SK-N-DZ (cell line): ENCODE measurements at regions not wholly inside any gene's neighbourhood (a gene's known extent, or its start where the extent isn't known, plus 50 kb on each side); places are given as distances from the start of the nearest gene placed in this dataset.

Experiments
- DNase-seq: peaks from one replicate; pipeline ENCODE4 v3.0.0-alpha.2; 2015; ENCODE audit warnings: low spot score

DNA sequence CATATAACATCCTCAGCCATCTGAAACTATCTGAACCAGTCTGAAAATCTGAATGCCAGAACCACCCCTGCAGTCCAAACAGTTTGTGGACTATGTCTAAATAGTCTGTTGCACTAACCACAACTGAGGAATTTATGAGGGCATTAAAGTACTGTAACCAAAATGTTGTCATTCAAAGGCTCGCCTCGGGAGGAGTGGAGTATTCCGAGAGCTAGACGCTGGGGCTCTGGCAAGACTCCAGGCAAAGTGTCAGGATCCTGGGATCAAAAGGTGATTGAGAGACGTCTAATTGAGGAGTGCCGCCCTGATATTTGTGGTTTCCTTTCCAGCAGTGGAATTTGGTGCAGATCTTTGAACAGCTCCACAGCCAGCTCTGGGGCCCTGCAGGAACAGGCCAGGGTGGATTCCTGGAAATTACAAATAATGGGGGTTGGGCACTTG, 142.9 kb upstream of the MYOCD start:
- no peak for DNase-seq

DNA sequence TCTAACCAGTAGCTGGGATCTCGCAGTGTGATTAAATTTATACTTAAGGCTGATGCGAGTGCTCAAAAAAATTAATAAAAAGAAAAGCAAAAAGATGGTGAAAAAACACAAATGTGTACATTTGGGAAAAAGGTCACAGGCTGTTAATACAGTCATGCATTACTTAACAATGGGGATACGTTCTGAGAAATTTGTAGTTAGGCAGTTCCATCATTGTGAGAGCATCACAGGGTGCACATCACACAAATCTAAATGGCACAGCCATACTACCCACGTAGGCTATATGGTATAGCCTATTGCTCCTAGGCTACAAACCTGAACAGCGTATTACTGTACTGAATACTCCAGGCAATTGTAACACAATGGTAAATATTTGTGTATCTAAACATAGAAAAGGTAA, 142.4 kb upstream of the MYOCD start:
- DNase-seq = no peak

DNA sequence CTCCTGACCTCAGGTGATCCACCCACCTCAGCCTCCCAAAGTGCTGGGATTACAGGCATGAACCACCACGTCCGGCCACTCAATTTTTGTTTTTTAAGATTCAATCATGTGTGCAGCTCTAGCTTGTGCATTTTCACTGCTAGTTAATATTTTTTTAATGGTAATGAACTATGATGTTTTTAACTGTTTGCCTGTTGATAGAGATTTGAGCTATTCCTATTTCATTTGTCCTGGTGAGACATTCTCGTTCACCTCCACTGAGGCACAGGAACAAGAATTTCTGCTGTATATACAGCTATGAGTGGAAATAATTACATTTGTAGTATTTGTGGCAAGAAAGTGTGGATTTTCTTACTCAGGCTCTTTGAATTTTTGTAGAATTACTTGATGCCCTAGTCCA, 137.7 kb upstream of the MYOCD start:
- no peak for DNase-seq

DNA sequence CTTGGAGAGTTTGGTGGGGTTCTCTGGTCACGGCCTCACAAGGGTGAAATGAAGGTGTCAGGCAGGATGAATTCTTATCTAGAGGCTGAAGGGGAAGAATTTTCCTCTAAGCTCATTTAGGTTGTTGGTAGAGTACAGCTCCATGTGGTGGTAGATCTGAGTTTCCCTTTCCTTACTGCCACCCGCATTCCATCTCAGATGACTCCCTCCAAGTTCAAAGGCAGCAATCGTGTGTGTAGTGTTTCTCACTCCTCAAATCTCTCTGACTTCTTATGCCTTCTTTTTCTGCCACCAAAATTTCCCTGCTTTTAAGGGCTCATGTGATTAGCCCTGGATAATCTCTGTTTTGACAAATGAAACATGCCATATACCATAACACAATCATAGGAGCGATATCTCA, 135.5 kb upstream of the MYOCD start:
- no peak for DNase-seq

GRCh38 chr17:12536021-12536420, 129.7 kb upstream of the MYOCD start:
- no peak for DNase-seq

DNA sequence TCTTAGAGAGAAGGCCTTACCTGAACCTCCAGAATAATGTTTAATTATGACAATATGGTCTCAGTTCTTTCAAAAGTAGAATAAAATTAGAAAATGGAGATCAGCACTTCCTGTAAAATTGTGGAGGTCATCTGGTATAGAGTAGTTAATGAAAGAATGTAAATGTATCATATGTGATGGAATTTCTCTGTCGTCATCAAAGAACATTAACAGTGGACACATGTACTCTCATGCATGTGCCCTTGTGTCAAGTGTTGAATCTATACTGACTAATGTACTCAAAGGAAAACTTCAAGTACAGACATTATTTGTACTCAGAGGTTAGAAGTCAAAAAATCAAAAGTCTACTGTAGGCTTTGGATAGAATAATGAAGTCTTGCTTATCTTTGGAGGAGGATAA, 129.2 kb upstream of the MYOCD start:
- DNase-seq = no peak

DNA sequence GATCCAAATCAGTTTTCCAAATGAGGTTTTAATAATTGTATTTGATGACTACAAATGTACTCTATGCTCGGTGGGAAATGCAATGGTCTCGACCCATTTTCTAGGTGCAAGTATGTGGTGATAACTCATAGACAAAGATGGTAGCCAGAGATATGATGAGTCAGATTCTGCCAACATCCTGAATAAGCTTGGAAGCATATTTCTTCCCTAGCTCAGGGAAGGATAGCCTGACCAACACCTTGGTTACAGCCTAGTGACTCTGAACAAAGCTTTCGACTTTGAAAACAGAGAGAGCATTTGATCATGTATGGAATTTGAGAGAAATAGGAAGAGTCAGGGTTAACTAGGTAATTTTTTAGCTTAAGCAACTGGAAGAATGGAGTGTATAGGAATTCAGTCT, 128.3 kb upstream of the MYOCD start:
- no peak for DNase-seq

- no peak for DNase-seq
These were observed 127.7 kb upstream of the MYOCD start for GRCh38 chr17:12538003-12538402.

DNA sequence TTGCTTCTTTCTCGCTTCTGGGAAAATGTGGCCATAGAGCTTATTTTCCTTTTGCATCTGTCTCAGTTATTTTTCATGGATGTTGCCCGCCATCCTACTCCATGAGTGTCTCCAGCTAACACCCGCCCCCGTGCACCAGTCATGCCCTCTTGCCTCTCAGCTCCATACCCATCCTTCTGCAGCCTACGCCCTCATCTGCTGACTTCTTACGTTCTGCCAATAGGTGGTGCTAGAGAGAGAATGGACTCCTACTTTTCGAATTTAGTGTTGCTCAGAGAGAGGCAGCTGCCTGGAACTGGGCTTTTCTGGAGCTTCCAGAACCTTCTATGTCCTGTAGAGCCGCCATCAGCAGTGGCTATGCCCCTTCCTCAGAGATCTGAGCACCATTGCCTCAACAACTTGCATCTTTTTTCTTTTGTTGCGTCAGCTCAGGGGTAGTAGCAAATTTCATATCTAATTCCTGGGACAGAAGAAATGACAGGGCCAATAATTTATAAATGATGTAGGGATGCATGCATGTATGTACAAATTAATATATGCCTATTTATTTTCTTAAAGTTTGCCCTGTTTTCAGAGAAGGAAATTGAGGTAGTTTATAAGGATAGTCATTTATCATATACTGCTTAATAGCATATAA, 119.7 kb upstream of the MYOCD start:
- peak; percentile 29 for DNase-seq

GRCh38 chr17:12546983-12547382, 118.7 kb upstream of the MYOCD start:
- no peak for DNase-seq

DNA sequence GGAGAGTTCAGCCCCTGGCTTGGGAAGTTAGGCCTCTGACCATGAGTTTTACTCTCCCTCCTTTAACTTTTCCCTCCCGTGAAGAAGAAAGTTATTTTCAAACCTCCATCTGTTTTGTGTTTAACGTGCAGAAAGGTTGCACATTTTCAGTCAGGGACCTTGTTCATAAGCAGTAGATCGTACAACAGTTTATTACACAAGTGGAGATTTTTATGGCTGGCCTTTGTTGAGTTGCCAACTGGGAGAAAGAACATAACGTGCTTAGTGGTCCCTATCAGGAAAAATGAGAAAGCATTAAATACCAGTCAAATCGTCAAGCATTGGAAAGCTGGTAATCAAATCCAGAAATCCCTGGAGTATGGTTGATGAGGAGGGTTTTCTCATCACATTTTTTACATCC, 117.9 kb upstream of the MYOCD start:
- DNase-seq = no peak

DNA sequence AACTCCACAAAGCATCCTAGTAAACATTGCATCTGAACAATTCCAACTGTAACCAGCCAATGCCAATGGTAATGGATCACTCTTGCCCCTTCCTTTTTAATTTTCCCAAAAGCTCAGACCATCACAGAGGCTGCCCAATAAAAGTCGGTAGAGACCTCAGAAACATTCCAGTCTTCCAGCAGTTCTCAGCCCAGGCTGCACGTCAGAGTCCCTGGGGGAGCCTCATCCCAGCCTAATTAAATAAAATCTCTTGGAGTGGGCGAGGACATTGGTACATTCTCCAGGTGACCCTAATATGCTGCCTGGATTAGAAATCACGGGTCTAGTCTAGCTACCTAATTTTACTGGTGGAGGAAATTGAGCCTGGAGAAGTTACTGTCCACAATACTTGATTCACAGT, 117.1 kb upstream of the MYOCD start:
- no peak for DNase-seq

DNA sequence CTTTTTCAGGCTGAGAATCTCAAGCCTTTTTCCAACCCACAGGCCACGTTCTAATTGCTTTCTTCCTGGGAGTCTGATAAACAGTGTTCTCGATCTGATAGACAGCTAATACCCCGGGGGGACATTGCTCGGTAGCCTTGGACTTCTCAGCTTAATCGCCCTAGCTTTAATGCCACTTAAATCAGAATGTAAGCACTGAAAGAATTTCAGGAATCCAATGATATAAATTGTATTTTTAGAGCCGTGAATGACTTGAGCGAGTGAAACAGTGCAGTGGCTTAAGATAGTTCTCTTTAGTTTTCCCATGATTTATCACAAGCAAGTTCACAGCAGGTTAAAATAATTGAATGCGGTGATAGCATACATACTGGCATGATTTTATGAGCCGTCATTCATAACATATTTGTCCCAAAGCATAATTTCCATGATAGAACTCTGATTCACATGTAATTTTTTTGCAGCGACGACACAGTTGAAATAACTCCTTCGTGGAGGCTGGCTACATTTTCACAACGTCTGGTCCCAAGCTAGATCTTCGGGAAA, 116.1 kb upstream of the MYOCD start:
- DNase-seq = no peak

DNA sequence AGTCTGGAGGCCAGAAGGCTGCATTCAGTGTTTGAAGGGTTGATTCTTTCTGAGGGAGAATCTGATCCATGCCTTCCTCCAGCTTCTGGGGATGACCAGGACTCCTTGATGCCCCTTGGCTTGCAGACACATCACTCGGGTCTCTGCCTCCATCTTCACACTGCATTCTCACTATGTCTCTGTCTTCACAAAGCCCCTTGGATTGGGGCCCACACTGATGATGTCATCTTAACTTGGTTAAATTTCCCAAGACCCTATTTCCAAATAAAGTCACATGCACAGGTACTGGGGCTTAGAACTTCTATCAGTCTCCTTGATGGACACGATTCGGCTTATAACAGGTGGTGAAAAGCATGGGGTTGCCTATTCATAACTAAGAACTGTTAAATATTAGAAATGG, 112.1 kb upstream of the MYOCD start:
- DNase-seq = no peak

DNA sequence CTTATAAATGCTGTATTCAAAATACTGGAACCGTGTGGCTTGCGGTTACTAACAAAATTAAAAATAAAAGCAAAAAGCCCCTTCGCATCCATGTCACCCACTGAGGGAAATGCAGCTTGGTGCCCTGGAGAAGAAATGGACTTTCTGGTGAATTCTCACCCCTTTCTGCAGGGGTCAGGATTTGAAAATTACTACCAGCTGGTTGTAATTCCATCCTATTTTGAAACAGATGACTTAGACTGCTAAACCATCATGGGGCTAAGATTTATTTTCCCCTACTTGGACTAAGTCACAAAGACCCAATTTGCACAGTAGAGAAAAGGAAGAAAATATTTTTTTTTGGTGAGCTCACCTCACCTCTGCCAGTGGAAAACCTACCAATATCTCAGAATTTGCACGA, 111.4 kb upstream of the MYOCD start:
- no peak for DNase-seq

DNA sequence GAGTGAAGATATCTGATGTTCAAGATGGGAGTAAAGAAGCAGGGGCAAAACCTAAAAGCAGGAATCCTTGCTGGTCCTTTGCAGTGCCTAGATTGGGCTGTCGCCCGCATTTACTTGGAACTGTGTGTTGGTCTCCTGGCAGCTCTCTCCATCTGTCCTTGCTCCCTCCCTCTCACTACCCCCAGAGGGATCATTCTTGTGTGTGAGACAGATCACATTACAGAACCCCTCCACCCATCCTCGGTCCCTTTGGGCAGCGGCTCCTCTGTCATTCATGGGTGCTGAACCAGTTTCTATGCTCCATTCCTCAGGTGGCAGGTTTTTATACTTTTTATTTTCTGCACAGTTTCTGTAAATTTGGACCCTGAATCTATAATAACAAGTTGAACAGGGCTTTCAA, 99.4 kb upstream of the MYOCD start:
- no peak for DNase-seq

DNA sequence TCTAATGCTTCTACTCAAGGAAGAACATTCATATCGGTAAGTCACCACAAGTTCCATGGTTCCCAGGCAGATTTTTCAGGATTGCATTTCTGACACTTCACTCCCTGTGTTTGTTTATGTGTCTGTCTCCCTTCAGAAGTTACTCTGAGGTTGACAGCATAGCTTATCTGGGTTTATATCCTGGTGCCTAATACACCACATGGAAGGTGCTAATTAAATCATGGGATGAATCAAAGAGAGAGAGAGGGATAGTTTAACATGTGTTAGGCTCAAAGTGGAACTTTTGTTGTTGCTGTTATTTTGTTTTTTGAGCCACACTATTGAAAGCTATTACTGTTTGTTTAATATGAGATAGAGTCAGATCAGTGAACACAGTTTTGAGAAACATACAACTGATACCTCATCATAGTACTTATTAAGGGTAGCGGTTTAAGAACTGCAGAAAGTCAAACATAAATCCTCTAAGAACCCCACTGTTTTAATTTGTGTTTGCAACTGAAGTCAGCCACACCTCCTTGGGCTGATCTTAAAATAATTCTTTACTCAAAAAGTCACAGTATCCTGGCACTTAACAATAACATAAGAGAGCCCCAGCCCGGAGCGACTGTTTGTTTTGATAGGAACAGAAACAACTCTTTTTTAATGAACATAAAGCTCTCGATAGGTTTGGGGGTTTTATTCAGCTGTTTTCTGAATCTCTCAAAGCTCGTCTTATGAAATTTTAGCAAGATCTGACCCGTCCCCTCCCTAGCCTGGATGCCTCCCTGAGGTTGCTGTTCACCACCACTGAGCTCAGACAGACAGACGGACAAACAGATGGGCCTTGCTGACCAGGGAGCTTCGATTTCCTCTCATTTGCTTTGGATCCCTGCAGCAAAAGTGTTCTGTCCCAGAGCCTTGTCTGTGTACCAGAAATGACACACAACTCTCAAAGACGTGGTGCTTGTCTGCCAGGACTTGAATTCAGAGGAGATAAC, 98.3 kb upstream of the MYOCD start:
- DNase-seq = no peak

GRCh38 chr17:12568358-12569251, 97.1 kb upstream of the MYOCD start:
- no peak for DNase-seq

GRCh38 chr17:12571606-12572005, 94.1 kb upstream of the MYOCD start:
- DNase-seq = no peak

- DNase-seq = no peak
These were observed 91.2 kb upstream of the MYOCD start for GRCh38 chr17:12574525-12574924.

- no peak for DNase-seq
These were observed 90.0 kb upstream of the MYOCD start for GRCh38 chr17:12575641-12576040.

GRCh38 chr17:12579288-12579687, 86.4 kb upstream of the MYOCD start:
- DNase-seq = no peak
